GM12892 (cell line): ENCODE measurements at regions not wholly inside any gene's neighbourhood (a gene's known extent, or its start where the extent isn't known, plus 50 kb on each side); places are given as distances from the start of the nearest gene placed in this dataset.

Source experiments
- POLR2A ChIP-seq: IDR thresholded peaks from 2 replicates; pipeline ENCODE4 v1.6.1; 2011; ENCODE audit warnings: low read depth, low read length, control low read depth
- POLR2AphosphoS5 ChIP-seq: IDR thresholded peaks from 2 replicates; pipeline ENCODE4 v1.6.1; 2011; ENCODE audit warnings: low read depth, low read length, control low read depth

GRCh38 chr2:2992634-2993033, 385.0 kb downstream of the EIPR1 start:
- no peak for TF ChIP-seq POLR2A
- TF ChIP-seq POLR2AphosphoS5 = no peak
